HepG2 (cell line): ENCODE measurements at regions not wholly inside any gene's neighbourhood (a gene's known extent, or its start where the extent isn't known, plus 50 kb on each side); places are given as distances from the start of the nearest gene placed in this dataset.

Experiments used
- AHR ChIP-seq: IDR thresholded peaks from 2 replicates; pipeline ENCODE4 v1.6.1; 2018; ENCODE audit warnings: missing genetic modification reagents, missing compliant biosample characterization
- CEBPB ChIP-seq: IDR thresholded peaks from 2 replicates; pipeline ENCODE4 v1.6.1; 2011; ENCODE audit warnings: low read depth, low read length, improper control_type of control experiment, borderline replicate concordance
- FOXP1 ChIP-seq, 2 experiments: fragments of 450-650 bp in 1 of 2; IDR thresholded peaks; 2 replicates each; pipeline ENCODE4 v1.6.1; 2017 to 2018; ENCODE audit warnings: antibody characterized with exemption in 1 of 2
- KAT2B ChIP-seq: fragments of 150-350 bp; IDR thresholded peaks from 2 replicates; pipeline ENCODE4 v1.6.1; 2014; ENCODE audit warnings: low read depth, low read length, borderline replicate concordance
- RBM22 ChIP-seq: fragments of 200-400 bp; formaldehyde crosslinking; optimal IDR thresholded peaks from 2 replicates; pipeline ENCODE3; 2017; ENCODE audit warnings: mild to moderate bottlenecking, low read length, moderate library complexity
- REST ChIP-seq, 2 experiments: IDR thresholded peaks; 2 replicates each; pipeline ENCODE4 v1.6.1; 2011 to 2012; ENCODE audit warnings: low read length in 2 of 2, borderline replicate concordance in 1 of 2, low read depth in 1 of 2, mild to moderate bottlenecking in 1 of 2, moderate library complexity in 1 of 2
- SP1 ChIP-seq, 2 experiments: fragments of 450-650 bp in 1 of 2; sonication (generic) in 1 of 2; formaldehyde crosslinking in 1 of 2; IDR thresholded peaks; 2 replicates each; pipeline versions ENCODE4 v1.4.0 to v1.6.1; 2016 to 2020; ENCODE audit warnings: missing genetic modification reagents in 1 of 2
- SUZ12 ChIP-seq: fragments of 150-350 bp; IDR thresholded peaks from 2 replicates; pipeline ENCODE4 v1.6.1; 2014; ENCODE audit warnings: low read depth, low read length
- ZNF121 ChIP-seq: sonication (generic); formaldehyde crosslinking; IDR thresholded peaks from 2 replicates; pipeline ENCODE4 v1.5.0; 2020; ENCODE audit warnings: mild to moderate bottlenecking, missing genetic modification reagents
- ZNF510 ChIP-seq: sonication (generic); formaldehyde crosslinking; IDR thresholded peaks from 2 replicates; pipeline ENCODE4 v1.4.0; 2020; ENCODE audit warnings: low read depth, mild to moderate bottlenecking, missing genetic modification reagents
- ZSCAN29 ChIP-seq: sonication (generic); formaldehyde crosslinking; conservative IDR thresholded peaks from 2 replicates; pipeline ENCODE4 v1.4.0; 2020; ENCODE audit warnings: mild to moderate bottlenecking, missing genetic modification reagents

DNA sequence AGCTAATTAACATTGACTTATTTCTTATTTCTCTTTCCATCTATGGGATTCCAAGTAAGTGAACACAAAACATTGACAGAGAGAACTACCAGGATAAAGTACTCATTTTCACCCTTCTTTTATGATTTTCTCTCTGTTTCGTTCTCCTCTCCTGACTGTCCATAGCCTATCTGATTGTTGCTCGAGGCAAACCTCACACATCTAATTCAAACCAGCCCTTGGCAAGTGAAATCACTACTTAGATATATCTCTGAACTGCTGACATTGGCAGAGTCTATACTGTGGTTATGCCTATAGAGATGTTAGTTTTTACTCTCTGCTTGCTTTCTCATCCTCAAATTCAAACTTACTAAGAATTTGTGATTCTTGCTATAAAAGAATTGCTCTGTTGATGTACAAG is 248.8 kb downstream of the ISL1 start:
- TF ChIP-seq ZNF510 (CRISPR knock-in tag) (no peak), KAT2B (no peak), SUZ12 (no peak), RBM22 (no peak), ZSCAN29 (CRISPR knock-in tag) (no peak), AHR (CRISPR knock-in tag) (no peak), SP1 (IDR thresholded peaks at IDR 0.05) (no peak), SP1 (CRISPR knock-in tag; IDR thresholded peaks at IDR 0.05) (no peak), REST (IDR thresholded peaks at IDR 0.05; ENCODE audit: borderline replicate concordance in 1 of 2, low read depth in 1 of 2, low read length in 2 of 2) (no peak), ZNF121 (CRISPR knock-in tag) (no peak), CEBPB (no peak), FOXP1 (IDR thresholded peaks at IDR 0.05) (no peak), FOXP1 (CRISPR knock-in tag; IDR thresholded peaks at IDR 0.05) (no peak)
